ENCODE measurements at regions not wholly inside any gene's neighbourhood (a gene's known extent, or its start where the extent isn't known, plus 50 kb on each side); places are given as distances from the start of the nearest gene placed in this dataset.
"Not testable (repeated sequence)": the region's sequence is repeated elsewhere in the genome, so short reads cannot be mapped to it uniquely, and the experiment has no call there.

GRCh38 chr6:80862756-80863155, 756.3 kb downstream of the BCKDHB start:
- no peak for DNase-seq

GRCh38 chr6:80860107-80860506, 753.6 kb downstream of the BCKDHB start:
- no peak for DNase-seq

GRCh38 chr6:80847973-80848372, 741.5 kb downstream of the BCKDHB start:
- DNase-seq: not testable (repeated sequence)

- DNase-seq: no peak
Observed at GRCh38 chr6:80832337-80832736, 725.9 kb downstream of the BCKDHB start.

- no peak for DNase-seq
Observed at GRCh38 chr6:80793411-80793810, 686.9 kb downstream of the BCKDHB start.

GRCh38 chr6:80792151-80792550, 685.7 kb downstream of the BCKDHB start:
- no peak for DNase-seq

- no peak for DNase-seq
Observed at GRCh38 chr6:80789912-80790570, 683.6 kb downstream of the BCKDHB start.

- DNase-seq: not testable (repeated sequence)
Observed at GRCh38 chr6:80783271-80783670, 676.8 kb downstream of the BCKDHB start.

- DNase-seq: no peak
Observed at GRCh38 chr6:80771941-80772340, 665.5 kb downstream of the BCKDHB start.

- DNase-seq: no peak
Observed at GRCh38 chr6:80769106-80769505, 662.6 kb downstream of the BCKDHB start.

- no peak for DNase-seq
Observed at GRCh38 chr6:80767808-80768207, 661.3 kb downstream of the BCKDHB start.

- no peak for DNase-seq
Observed at GRCh38 chr6:80744213-80744612, 637.7 kb downstream of the BCKDHB start.

GRCh38 chr6:80742481-80742880, 636.0 kb downstream of the BCKDHB start:
- no peak for DNase-seq

GRCh38 chr6:80733641-80734040, 627.2 kb downstream of the BCKDHB start:
- DNase-seq: no peak

GRCh38 chr6:80728830-80729229, 622.4 kb downstream of the BCKDHB start:
- no peak for DNase-seq

- DNase-seq: no peak
Observed at GRCh38 chr6:80728101-80728750, 621.8 kb downstream of the BCKDHB start.

GRCh38 chr6:80725156-80725930, 618.9 kb downstream of the BCKDHB start:
- DNase-seq: no peak

GRCh38 chr6:80720824-80721223, 614.4 kb downstream of the BCKDHB start:
- DNase-seq: no peak

- no peak for DNase-seq
Observed at GRCh38 chr6:80714513-80714912, 608.0 kb downstream of the BCKDHB start.

- no peak for DNase-seq
Observed at GRCh38 chr6:80698459-80698858, 592.0 kb downstream of the BCKDHB start.

- no peak for DNase-seq
Observed at GRCh38 chr6:80696268-80696667, 589.8 kb downstream of the BCKDHB start.

GRCh38 chr6:80690551-80691131, 584.2 kb downstream of the BCKDHB start:
- DNase-seq: no peak

GRCh38 chr6:80689716-80690395, 583.4 kb downstream of the BCKDHB start:
- no peak for DNase-seq

Measured in inflammatory macrophage treated with lipopolysaccharide for 4 hours (primary cell).